PFSK-1 (cell line): ENCODE measurements at regions not wholly inside any gene's neighbourhood (a gene's known extent, or its start where the extent isn't known, plus 50 kb on each side); places are given as distances from the start of the nearest gene placed in this dataset.

Source experiments
- FOXP2 ChIP-seq: optimal IDR thresholded peaks from 2 replicates; pipeline ENCODE3; 2011; ENCODE audit warnings: borderline replicate concordance, control low read depth, inconsistent platforms; ENCODE audit not compliant: insufficient read depth; ENCODE audit errors: extremely low read length, extremely low read depth
- POLR2AphosphoS5 ChIP-seq: IDR thresholded peaks from 2 replicates; pipeline ENCODE4 v1.6.1; 2012; ENCODE audit warnings: low read depth, mild to moderate bottlenecking, control low read depth, low read length, moderate library complexity
- REST ChIP-seq, 2 experiments: IDR thresholded peaks; 2 replicates each; pipeline versions ENCODE4 v1.6.1 to v1.8.0; 2011 to 2012; ENCODE audit warnings: low read depth in 2 of 2, low read length in 2 of 2, control low read depth in 1 of 2, inconsistent platforms in 1 of 2, mild to moderate bottlenecking in 1 of 2, moderate library complexity in 1 of 2; ENCODE audit not compliant: insufficient read depth in 1 of 2
- SIN3A ChIP-seq: IDR thresholded peaks from 2 replicates; pipeline ENCODE4 v1.6.1; 2012; ENCODE audit warnings: mild to moderate bottlenecking, low read length, moderate library complexity, borderline replicate concordance; ENCODE audit not compliant: insufficient read depth
- TAF1 ChIP-seq: IDR thresholded peaks from 2 replicates; pipeline ENCODE4 v1.6.1; 2012; ENCODE audit warnings: low read length, control low read depth, borderline replicate concordance; ENCODE audit not compliant: insufficient read depth

DNA sequence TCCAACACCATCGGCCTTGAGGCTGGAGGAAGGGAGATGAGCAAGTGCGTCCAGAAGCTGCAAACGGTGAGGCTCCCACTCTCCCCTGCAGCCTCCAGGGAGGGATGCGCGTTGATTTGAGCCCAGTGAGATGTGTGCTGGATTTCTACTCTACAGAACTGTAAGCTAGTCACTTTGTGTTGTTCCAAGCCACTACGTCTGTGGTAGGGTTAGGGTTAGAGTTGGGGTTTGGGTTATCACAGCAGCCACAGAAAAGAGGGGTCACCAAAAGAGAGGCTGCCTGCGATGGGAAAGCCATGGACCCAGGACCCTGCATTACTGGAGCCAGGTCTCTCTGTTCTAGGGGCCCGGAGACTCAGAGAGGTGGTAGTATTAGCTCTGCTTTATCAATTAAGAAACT is 94.5 kb downstream of the KCNF1 start:
- TF ChIP-seq REST (IDR thresholded peaks at IDR 0.05; ENCODE audit: insufficient read depth in 1 of 2, low read depth in 2 of 2, low read length in 2 of 2) = no peak
- TF ChIP-seq FOXP2 = no peak
- TF ChIP-seq TAF1 = no peak
- TF ChIP-seq POLR2AphosphoS5 = no peak
- TF ChIP-seq SIN3A = no peak

DNA sequence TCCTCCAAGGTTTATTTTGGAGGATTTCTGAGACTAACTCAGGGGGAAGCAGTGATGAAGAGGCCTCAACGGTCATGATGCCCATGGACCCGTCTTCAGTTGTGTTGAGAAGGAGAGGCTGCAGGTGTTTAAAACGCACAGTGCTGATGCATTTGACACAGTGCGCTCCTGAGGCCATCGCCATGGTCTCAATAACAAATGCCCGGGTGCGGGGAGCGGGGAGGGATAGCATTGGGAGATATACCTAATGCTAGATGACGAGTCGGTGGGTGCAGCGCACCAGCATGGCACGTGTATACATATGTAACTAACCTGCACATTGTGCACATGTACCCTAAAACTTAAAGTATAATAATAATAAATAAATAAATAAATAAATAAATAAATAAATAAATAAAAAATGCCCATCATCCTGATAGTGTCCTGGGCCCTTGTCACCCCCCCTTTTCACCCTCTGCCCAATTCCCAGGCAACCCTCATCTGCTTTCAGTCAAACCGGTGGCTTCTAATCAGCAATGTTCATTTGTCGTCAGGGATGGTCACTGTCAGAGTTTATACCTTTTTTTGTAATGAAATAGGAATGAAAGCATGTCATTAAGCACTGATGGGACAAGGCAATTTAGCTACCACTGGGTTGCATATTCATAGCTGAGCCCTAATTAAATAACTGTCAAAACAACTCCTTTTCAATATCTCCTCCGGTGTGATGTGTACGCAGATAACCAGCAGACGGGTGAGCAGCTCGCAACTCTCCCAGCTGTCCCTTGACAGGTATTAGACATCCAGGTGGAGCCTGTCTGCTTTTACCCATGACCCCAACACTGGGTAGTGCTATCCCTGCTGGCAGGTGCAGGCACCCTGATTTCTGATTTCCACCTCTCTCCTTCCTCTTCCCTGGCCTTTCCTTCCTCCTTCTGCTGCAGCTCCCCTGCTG is 95.9 kb downstream of the KCNF1 start:
- TF ChIP-seq TAF1 = no peak
- no peak for TF ChIP-seq POLR2AphosphoS5
- TF ChIP-seq SIN3A = no peak
- no peak for TF ChIP-seq REST (IDR thresholded peaks at IDR 0.05; ENCODE audit: insufficient read depth in 1 of 2, low read depth in 2 of 2, low read length in 2 of 2)
- no peak for TF ChIP-seq FOXP2

DNA sequence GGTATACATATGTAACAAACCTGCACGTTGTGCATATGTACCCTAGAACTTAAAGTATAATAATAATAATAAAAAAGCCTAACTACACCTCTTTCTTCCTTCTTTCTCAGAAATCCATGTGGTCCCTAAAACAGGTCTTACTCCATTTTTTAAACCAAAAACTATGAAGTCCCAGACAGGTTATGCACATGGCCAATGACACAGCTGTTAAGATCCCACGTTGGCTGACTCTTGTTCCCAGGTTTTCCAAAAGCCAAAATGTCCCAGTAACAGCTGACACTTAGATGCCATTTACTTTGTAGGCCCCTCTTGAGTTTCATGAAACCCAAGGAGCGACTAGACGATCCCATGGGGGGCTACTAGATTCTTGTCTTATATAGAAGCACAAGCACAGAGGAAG is 97.0 kb downstream of the KCNF1 start:
- TF ChIP-seq SIN3A (no peak), REST (IDR thresholded peaks at IDR 0.05; ENCODE audit: insufficient read depth in 1 of 2, low read depth in 2 of 2, low read length in 2 of 2) (no peak), FOXP2 (no peak), TAF1 (no peak), POLR2AphosphoS5 (no peak)

DNA sequence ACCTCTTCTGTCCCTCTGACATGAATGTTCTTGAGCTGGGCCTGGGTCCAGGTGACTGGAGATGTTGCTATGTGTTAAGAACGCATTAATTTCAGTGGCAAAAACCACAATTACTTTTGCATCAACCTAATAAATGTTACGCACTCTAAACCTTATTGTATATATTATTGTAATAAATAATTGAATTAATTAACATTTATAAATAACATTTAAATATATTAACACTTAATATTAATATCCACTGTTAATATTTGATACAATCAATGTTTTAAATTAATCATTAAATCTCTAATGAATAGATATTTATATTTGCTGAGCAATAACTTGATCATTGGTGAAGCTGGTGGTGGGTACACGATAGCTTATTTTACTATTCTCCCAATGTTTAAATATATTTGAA is 97.4 kb downstream of the KCNF1 start:
- TF ChIP-seq POLR2AphosphoS5 (no peak), REST (IDR thresholded peaks at IDR 0.05; ENCODE audit: insufficient read depth in 1 of 2, low read depth in 2 of 2, low read length in 2 of 2) (no peak), SIN3A (no peak), TAF1 (no peak), FOXP2 (no peak)

- TF ChIP-seq REST (IDR thresholded peaks at IDR 0.05; ENCODE audit: insufficient read depth in 1 of 2, low read depth in 2 of 2, low read length in 2 of 2) (no peak), FOXP2 (no peak), SIN3A (no peak), POLR2AphosphoS5 (no peak), TAF1 (no peak)
Observed at GRCh38 chr2:11009891-11010290, 98.2 kb downstream of the KCNF1 start.
